ENCODE measurements at regions not wholly inside any gene's neighbourhood (a gene's known extent, or its start where the extent isn't known, plus 50 kb on each side); places are given as distances from the start of the nearest gene placed in this dataset.

GRCh38 chr14:71616013-71616412 lies 316.2 kb upstream of the RGS6 start:
- H3K4me3 ChIP-seq (ENCODE audit: low read depth, poor library complexity, severe bottlenecking), result no peak overlapping the region
- 95 to 98% methylated on average over 2 of the region's 2 CpGs for WGBS, 2 donors
- intact Hi-C loops (cut with DNase I; ENCODE audit: low total_unique reads), result no loop called here
- no peak for DNase-seq (ENCODE audit: low spot score in 2 of 2)
- no peak for TF ChIP-seq POLR2A (IDR thresholded peaks at IDR 0.05)
- TF ChIP-seq CTCF (IDR thresholded peaks at IDR 0.05), result no peak

GRCh38 chr14:71618047-71618446 lies 314.2 kb upstream of the RGS6 start:
- WGBS, 2 donors, result 98% methylated on average over 3 of the region's 3 CpGs
- no peak overlapping the region for H3K4me3 ChIP-seq (ENCODE audit: low read depth, poor library complexity, severe bottlenecking)
- no peak for TF ChIP-seq CTCF (IDR thresholded peaks at IDR 0.05)
- TF ChIP-seq POLR2A (IDR thresholded peaks at IDR 0.05), result no peak
- intact Hi-C loops (cut with DNase I; ENCODE audit: low total_unique reads), result no loop called here
- DNase-seq (ENCODE audit: low spot score in 2 of 2), result no peak

- 96 to 98% methylated on average over 5 of the region's 5 CpGs for WGBS, 2 donors
- intact Hi-C loops (cut with DNase I; ENCODE audit: low total_unique reads), result no loop called here
- DNase-seq (ENCODE audit: low spot score in 2 of 2), result no peak
These were observed 313.5 kb upstream of the RGS6 start for GRCh38 chr14:71618716-71619115.

GRCh38 chr14:71619472-71619871 lies 312.8 kb upstream of the RGS6 start:
- TF ChIP-seq CTCF (IDR thresholded peaks at IDR 0.05) (no peak), POLR2A (IDR thresholded peaks at IDR 0.05) (no peak)
- DNase-seq (ENCODE audit: low spot score in 2 of 2), result no peak
- 92 to 93% methylated on average over 3 of the region's 3 CpGs for WGBS, 2 donors
- intact Hi-C loops (cut with DNase I; ENCODE audit: low total_unique reads), result no loop called here
- no peak overlapping the region for H3K4me3 ChIP-seq (ENCODE audit: low read depth, poor library complexity, severe bottlenecking)

More at GRCh38 chr14:71618716-71619115, 313.5 kb upstream of the RGS6 start:
- TF ChIP-seq CTCF (IDR thresholded peaks at IDR 0.05), result no peak
- TF ChIP-seq POLR2A (IDR thresholded peaks at IDR 0.05), result no peak
- H3K4me3 ChIP-seq (ENCODE audit: low read depth, poor library complexity, severe bottlenecking), result no peak overlapping the region

- TF ChIP-seq CTCF (IDR thresholded peaks at IDR 0.05) (no peak), POLR2A (IDR thresholded peaks at IDR 0.05) (no peak)
- DNase-seq (ENCODE audit: low spot score in 2 of 2), result no peak
- 96% methylated on average over 2 of the region's 2 CpGs for WGBS, 2 donors
- no peak overlapping the region for H3K4me3 ChIP-seq (ENCODE audit: low read depth, poor library complexity, severe bottlenecking)
- intact Hi-C loops (cut with DNase I; ENCODE audit: low total_unique reads), result no loop called here
These were observed 311.8 kb upstream of the RGS6 start for GRCh38 chr14:71620401-71620800.

- intact Hi-C loops (cut with DNase I; ENCODE audit: low total_unique reads), result no loop called here
- WGBS, 2 donors, result 89 to 96% methylated on average over 4 of the region's 4 CpGs
- DNase-seq (ENCODE audit: low spot score in 2 of 2), result no peak
- H3K4me3 ChIP-seq (ENCODE audit: low read depth, poor library complexity, severe bottlenecking), result no peak overlapping the region
- TF ChIP-seq CTCF (IDR thresholded peaks at IDR 0.05), result no peak
- TF ChIP-seq POLR2A (IDR thresholded peaks at IDR 0.05), result no peak
These were observed 311.0 kb upstream of the RGS6 start for GRCh38 chr14:71621276-71621675.

All from lower leg skin (tissue), 4 donors.